GM18858 (cell line): ENCODE measurements at regions not wholly inside any gene's neighbourhood (a gene's known extent, or its start where the extent isn't known, plus 50 kb on each side); places are given as distances from the start of the nearest gene placed in this dataset.

Experiments
- ATAC-seq: cut with Tn5 transposase; IDR thresholded peaks from one replicate; pipeline ENCODE4 v1.9.1; 2021; ENCODE audit not compliant: unreplicated experiment

DNA sequence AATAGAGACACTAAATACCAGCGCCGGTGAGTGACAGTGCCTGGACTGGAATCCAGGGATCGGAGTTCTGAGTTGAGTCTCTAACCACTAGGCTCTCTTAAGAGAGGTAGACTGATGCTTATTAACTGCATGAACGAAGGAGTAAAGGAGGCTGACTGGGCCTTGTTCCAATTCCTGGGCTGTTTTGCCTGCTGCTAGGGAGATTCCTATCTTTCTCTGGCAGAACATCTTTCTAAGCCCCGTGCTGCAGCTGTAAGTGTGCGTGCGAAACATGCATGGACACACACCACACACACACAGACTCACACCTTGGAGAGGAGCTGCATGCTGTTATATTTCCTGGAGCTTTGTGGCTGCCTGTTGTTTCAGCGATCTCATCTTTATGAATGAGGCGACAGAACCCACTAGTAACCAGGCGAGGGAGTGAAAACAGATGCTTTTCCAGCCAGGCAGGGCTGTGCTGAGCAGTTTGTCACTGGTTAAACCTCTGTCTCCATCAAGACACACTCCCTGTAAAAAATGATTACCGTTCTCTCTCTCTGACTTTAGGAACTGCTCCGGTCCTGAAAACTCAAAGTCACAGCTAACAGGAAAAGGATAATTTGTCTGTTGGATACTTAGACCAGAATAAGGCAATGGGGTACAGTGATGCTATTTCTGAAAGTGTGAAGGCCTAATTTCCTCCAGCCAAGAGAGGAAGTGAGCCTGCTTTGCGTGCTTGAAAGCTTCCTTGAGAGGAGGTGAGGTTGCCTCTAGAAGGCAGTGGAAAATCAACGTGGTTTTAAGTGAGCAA lies 157.4 kb upstream of the ZNF217 start:
- ATAC-seq: peak; percentile 71

DNA sequence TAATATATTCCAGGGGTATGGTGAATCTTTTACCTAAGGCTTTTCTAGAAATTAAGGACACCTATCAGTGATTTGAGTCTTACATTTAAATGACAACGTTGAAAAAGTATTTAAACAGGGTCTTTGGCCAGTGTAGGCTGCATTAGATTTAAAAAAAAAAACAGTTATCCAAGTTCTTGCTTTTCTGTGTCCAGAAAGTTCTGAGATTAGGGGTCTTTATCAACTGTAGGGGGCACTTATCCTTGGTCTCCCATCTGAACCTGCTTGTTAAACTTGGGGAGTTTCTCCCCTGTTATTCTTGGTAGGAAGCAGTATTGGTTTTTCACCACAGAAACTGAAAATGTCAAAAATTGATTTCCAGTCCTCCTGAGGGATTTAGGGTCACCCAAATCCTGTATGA lies 155.9 kb upstream of the ZNF217 start:
- ATAC-seq: no peak

DNA sequence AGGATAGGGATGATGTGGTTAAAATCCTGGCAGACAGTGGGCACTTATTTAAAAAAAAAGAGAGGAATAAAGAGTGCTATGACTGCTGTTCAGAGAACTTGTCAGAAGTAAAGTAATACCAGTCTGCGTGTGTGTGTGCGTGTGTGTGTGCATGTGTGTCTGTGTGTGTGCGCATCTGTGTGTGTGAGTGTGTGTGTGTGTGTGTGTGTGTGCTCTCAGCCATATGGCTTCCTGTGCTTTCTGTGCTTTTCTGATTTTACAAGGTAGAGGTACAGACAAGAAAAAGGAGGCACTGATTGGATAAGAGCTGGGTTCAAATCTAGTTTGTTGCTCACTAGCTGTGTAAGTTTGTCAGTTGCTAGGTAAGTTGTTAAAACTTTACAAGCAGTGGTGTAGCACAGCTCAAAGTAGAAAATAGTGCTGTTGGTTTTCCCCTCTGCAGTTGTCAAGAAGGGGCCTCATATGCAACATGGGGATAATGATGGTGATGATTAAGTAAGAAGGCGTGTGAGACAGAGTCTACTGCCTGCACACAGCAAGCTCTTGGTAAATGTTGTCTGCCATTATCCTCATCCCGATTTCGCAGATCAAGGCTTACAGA lies 155.3 kb upstream of the ZNF217 start:
- ATAC-seq: no peak

DNA sequence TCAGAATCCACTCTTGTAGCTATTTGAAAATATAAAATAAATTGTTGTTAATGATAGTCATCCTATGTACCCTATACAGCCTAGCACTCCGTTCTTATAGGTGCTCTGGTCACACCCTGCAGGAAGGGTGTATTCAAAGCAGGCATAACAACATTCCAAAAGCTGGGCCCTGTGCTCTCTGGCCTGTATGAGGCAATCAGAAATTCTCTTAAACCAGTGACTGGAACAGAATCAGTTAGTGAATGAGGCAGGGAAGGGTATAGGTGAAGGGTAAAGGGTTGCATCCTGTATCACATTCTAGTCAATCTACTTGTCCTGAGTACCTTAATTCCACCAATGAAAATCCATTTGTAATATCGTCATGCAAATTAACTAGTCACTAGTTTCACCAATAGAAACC lies 154.5 kb upstream of the ZNF217 start:
- no peak for ATAC-seq

DNA sequence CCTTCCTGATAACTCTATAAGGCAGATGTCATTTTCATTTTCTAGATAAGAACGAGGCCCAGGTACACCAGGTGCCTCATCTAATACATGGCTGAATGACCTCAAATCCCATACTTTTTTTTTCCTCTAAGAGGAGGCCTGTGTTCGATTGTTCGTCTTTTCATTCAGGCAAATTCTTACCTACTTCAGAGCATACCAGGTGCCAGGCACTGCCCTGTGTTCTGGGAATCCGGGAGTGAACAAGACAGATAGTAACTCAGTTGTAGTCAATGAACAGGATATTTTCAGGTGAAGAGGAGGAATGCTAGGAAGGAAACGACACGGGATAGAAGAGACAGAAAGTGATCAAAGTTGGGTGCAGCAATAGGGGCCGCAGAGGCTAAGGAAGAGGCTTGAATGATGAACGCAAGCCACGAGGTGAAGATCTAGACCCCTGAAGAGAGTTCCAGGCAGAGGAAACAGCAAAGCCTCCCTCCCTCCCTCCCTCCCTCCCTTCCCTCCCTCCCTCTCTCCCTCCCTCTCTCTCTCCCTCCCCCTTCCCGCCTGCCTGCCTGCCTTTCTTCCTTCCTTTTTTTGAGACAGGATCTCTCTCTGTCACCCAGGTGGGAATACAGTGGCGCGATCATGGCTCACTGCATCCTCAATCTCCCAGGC lies 150.1 kb upstream of the ZNF217 start:
- ATAC-seq: no peak

DNA sequence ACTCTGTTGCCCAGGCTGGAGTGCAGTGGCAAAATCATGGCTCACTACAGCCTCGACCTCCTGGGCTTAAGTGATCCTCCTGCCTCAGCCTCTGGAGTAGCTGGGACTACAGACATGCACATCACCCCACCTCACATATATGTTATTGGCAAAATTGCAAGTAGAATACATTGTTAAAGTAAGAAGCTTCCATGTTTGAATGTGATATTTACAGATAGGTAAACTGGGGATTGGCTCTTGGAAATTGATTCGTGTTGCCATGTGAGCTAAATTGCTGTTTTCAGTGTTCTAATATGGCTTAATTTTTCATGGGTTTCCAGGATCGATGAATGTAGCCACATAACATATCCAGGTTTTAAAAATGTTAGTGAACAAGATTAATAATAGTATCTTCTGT lies 149.0 kb upstream of the ZNF217 start:
- no peak for ATAC-seq

DNA sequence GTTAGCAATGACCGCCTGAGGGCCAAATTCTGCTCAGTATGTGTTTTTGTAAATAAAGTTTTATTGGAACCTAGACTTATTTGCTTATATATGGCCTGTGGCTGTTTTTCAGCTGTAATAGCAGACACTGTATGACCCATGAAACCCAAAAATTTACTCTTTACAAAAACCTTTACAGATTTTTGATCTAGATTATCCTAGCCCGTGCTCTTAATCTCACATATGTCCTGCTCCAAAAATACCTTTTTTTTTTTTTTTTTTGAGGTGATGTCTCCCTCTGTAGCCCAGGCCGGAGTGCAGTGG lies 148.0 kb upstream of the ZNF217 start:
- ATAC-seq: no peak

DNA sequence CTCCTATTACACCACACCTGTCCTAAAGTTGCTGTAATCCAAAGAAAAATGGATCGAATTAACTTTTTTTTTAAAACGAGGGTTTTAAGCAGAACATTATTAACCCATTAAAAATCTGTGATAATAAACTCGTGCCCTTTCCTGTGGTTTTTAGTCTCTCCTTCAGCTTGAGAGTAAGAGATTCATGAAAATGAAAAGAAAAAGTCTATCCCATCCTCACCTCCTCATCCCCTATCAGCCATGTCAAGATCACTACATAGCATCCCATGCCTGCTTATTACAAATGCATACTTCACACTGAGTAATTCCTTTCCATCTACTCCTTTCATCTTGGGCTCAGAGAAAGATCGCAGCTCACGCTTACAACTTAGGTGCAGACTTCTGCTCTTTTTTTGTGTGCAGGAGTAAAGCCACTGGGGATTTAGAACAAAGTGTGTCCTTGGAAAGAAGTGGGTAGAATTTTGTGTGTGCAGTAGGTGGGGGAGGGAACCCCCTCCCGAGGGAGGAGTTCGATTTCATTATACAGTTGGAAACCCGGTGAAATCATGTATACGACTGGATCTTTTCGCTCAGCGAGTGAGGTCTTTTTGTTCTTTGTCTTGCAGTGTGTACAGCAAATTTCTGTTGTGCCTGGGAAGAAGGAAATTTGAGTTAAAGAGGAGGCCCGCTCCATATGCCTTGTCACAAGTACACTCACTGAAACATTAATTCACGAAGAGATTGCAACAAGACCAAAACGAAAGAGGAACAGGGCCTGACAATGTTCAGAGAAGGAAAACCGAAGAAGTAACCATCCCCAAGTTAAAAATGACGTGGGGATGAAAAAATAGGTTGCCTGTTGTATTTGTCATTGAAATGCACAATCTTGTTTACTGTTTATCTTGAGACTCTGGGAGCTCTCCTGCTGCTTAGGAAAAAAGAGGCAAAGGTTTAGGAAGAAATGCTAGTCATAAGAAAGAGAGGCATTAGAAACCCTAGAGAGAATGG lies 146.5 kb upstream of the ZNF217 start:
- ATAC-seq: peak; percentile 38

DNA sequence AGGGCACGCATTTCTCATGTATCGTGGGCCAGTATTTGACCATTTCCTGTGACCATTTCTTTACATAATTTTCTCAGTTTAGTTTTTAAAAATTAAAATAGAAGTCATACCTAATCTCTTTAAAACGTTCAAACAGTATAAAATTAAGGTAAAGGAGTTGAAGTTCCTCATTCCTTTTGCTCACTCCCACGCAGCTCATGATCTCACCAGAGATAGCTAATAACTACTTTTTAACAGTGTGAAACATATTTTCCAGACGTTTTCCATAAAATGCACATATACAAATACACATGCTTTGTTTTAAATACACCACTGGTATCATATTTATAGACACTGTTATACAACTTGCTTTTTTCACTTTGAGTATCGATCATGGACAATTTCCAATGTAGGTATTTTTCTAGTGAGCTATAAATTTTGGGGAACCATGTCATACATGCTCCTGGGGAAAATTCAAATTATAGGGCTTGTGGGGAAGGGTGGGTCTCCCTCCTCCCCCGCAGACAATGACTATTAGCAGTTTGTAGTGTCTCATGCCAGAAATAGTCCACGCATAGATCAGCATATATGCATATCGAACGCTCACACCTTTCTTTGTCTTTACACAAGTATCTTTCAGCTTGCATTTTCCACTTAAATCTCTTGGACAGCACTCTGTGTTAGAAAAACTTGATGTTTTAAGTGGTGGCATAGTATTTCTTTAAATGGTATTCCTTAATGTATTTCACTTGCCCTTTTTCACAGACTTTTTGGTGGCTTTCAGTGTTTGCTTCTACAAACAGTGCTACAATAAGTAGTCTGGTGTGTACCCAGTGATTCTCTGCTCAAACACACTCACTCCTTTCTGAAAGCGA lies 145.5 kb upstream of the ZNF217 start:
- ATAC-seq: no peak

DNA sequence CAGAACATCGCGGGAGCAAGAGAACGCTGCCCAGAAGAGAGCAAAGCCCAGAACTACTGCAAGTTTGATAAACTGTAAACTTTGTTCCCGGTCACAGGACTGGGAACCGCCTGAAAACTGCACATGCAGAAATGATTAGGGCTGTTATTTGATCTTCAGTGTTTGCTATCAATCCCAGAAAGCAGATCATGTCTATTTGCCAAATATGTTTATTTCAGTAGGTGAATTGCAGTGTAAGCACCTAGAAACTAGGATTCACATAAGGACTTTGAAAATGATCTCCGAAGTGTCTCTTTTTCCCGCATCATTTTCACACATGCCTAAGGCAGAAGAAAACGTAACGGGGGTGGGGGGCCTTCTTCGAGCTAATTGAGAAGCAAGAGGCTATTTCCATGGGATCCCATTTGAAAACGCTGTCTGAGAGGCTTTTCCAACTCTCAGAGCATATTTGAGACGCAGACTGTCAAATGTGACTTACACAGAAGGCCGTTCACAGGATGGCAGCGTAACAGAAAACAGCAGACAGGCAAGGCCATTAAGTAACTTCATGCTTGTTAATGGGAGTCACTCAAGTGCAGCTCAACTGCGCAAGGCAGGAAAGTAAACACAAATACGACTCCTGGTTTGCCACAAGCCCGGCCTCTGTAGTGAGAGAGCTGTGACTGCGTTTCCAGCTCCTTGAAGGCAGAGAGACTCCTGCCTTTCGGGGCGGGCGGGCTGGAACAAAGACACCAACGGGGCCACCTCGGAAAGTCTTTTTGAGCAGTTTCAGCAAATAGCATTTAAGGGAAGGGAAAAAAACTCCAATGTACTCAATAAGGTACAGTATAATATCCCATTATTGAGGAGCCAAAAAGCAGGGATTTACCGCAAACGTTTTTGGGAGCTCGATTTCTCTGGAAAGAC lies 144.7 kb upstream of the ZNF217 start:
- no peak for ATAC-seq

DNA sequence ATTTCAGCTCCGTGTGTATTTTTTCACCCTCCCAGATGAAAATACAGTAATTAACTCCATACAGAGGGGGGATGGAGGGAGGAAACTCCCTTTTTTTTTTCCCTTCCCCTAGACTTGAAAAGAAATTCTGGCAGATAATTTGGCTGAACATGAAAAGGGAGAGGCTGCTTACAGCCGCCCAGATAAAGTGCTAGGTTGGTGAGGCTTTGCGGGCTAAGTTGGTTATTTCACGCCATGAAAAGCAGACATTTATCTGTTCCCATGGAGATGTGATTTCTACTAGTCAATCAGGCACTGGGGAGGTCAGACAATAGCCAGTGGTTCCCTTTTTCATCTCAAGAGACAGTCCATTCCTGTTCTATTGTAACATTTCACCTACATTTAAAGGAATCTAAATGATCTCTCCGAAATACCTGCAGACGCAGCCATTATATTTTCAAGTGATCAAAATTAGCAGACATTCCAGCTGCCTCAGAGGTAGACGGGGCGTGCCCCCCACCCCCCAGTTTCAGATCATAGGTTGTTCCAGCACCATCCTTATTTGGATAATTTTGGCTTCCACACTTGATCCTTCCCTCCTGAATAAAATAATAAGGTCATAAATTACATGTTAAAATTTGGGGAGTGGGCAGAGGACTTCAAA lies 143.9 kb upstream of the ZNF217 start:
- no peak for ATAC-seq

DNA sequence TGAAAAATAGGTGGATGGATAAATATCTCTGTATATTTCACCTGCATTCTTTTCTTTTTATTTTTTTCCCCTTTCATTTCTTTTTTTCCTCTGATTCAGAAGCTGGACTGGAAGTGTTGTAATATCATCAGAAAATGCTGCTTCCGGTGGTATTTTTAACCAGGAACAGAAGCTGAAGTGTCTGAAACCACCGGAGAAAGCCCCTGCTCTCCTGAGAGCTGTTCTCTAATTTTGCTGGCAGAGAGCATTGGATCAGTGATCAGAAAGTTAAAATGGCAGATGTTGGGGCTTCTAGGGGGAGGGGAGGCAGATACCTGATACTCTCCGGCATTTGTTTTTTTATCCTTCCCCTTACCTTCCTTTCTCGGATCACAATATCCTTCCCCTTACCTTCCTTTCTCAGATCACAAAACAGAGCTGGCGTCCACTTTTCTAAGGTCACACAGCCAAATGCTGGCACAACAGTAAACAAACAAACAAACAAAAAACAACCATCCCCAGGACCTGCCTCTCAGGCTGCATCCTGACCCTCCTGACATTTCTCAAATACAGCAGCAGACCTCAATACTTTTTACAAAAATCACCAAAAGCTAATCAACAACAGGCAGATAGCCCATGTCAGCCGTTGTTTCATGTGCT lies 143.2 kb upstream of the ZNF217 start:
- ATAC-seq: peak; percentile 28

DNA sequence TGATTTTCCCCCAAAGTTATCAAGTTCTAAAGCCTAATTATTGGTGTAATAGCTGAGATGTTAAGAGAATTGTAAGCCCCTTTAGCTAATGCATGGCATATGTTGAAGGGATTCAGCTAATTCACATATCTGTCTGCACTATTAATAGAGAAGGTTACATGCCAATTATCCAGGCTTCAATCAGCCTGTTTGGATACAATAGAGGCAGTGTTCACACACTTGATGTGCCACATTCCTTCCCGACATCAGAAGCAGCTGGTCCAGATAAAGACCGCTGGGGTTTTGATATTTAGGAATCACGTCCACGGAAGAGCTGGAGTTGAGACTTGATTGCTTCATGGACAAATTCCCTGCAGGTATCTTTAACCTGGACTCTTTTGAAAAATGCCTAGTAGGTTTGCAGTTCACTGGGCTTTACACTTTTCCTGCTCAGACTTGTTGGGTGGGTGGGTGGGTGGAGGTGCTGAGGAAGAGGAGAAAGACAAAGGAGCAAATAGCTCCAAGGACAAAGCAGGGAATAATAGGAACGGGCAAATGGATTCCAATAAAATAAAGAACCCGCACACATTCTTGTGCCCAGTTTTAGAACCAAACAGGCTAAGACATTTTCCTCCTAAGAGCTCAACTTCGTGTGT lies 142.6 kb upstream of the ZNF217 start:
- no peak for ATAC-seq

DNA sequence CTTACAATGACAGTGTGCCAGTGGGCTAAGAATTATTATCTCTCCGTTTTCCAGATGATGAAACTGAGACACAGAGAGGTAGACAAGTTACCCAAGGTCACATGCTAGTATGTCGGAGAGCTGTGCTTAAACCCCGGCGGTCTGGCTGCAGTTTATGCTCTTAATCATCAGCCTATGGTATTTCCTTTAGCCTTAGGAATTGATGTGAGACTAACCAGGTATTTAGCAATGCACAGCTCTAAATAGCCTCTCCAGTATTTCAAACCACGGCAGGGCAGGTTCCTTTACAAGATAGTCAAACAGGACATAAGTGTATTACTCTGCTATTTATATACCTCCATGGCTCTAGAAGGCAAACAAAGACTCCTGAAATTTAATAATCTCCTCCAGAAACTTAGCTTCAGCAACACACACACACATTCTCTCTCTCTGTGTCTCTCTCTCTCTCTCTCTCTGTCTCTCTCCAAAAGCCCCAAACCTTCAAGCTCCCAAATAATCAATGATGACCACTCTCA lies 142.0 kb upstream of the ZNF217 start:
- no peak for ATAC-seq

DNA sequence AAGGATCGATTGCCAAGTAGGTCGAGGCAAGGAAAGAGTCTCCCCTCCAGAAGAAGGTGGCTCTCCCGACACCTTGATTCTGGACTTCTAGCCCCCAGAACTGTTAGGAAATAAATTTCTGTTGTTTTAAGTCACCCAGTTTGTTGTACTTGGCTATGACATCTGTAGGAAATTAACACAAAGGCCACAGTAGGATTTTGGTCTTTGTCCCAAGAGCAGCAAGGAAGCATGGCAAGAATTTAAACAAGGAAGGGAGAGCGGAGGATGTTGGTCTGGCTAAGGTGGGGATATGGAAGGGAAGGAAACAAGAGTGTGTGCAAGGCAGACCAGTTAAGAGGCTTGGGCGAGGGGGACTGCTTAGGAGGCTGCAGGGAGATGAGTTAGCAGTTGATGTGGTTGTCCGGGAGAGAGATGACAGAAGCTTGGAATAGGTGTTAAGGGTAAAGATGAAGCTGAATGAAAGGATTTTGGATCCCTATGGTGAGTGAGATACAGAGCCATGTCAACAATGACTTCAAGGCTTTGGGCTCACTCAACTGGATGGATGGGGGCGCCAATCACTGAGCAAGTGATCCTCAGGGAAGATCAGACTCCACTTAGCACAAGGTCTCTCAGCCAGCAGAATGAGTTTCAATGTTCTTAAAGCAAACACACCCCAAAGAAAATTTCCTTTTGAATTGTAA lies 140.5 kb upstream of the ZNF217 start:
- ATAC-seq: no peak

DNA sequence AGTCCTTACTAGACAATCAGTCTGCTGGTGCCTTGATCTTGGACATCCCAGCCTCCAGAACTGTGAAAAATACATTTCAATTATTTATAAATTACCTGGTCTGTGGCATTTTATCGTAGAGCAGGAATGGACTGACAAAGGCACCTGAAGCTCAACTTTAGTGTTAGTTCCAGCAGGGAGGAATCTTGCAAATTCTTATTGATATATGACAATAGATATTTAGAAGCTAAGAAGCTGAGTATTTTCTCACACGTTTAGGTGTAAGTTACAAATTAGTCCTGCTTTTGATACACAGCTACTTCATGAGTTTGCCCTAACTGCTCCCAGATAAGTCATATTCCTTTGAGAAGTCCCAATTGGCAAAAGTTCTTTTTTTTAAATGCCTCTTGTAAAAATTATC lies 138.0 kb upstream of the ZNF217 start:
- no peak for ATAC-seq

DNA sequence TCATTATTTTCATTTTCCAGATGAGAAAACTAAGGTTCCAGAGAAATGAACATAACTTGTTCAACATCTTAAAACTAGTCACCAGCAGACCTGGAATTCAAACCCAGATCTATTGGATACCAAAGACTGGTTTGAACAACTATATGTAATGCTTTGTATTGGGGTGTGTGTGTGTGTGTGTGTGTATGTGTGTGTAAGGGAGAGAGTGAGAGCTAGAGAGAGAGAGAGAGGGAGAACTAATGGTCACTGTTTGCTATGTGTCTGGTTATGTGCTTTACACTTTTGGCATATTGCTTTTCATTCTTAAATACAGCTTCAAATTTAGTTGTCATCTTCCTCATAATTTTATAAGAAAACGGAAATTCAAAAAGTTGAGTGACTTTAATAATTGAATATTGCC lies 134.7 kb upstream of the ZNF217 start:
- no peak for ATAC-seq
